ENCODE measurements at regions not wholly inside any gene's neighbourhood (a gene's known extent, or its start where the extent isn't known, plus 50 kb on each side); places are given as distances from the start of the nearest gene placed in this dataset.

DNA sequence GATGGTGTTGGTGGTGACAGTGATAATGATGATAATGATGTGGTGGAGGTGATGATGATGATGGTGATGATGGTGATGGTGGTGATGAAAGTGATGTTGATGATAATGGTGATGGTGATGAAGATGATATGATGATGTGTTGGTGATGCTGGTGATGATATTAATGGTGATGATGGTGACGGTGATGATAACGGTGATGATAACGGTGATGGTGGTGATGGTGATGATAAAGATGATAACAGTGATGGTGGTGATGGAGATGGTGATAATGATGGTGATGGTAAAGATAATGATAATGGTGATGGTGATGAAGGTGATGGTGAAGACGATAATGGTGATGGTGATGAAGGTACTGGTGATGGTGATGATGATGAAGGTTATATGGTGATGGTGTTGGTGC is 76.6 kb downstream of the UNCX start:
- Histone ChIP-seq H3K9me2 (no peaks in the 10 kb centered on the region), H3K27ac (ENCODE audit: low read depth in 2 of 2, low read length in 1 of 2) (no peak overlapping the region), H3F3A (replicated peaks; ENCODE audit: insufficient read depth) (no peaks in the 10 kb centered on the region), H3K9ac (no peak overlapping the region), H3K36me3 (replicated peaks in 1 of 2; ENCODE audit: control insufficient read depth in 1 of 2, insufficient read depth in 2 of 2, low read length in 1 of 2) (no peaks in the 10 kb centered on the region), H3K9me3 (no peaks in the 10 kb centered on the region), H2AFZ (ENCODE audit: low read depth) (no peak overlapping the region), H4K20me1 (ENCODE audit: insufficient read depth) (no peaks in the 10 kb centered on the region), H3K4me2 (no peak overlapping the region), H3K79me2 (ENCODE audit: insufficient read depth) (no peaks in the 10 kb centered on the region), H3K4me3 (ENCODE audit: low read depth in 2 of 2, low read length in 1 of 2) (no peak overlapping the region), H3K4me1 (ENCODE audit: control insufficient read depth in 1 of 2, insufficient read depth in 2 of 2, low read depth in 1 of 2, low read length in 1 of 2) (no peaks in the 10 kb centered on the region), H3K27me3 (ENCODE audit: insufficient read depth) (peaks cover 69% of the 10 kb centered on the region)
- TF ChIP-seq GATA2 (CRISPR knock-in tag; IDR thresholded peaks at IDR 0.05): no peak
- no peak for TF ChIP-seq FOXM1 (IDR thresholded peaks at IDR 0.05; ENCODE audit: low read depth)
- no peak for TF ChIP-seq IRF3 (IDR thresholded peaks at IDR 0.05; ENCODE audit: low read depth, low read length)
- no peak for TF ChIP-seq FOSL2 (IDR thresholded peaks at IDR 0.05; ENCODE audit: borderline replicate concordance, low read depth)
- TF ChIP-seq YY1 (IDR thresholded peaks at IDR 0.05; ENCODE audit: low read depth): no peak
- TF ChIP-seq USF1 (IDR thresholded peaks at IDR 0.05; ENCODE audit: borderline replicate concordance, low read depth): no peak
- TF ChIP-seq SMC3 (IDR thresholded peaks at IDR 0.05; ENCODE audit: low read depth, low read length): no peak
- TF ChIP-seq ELF1 (IDR thresholded peaks at IDR 0.05): no peak
- no peak for TF ChIP-seq MXI1 (IDR thresholded peaks at IDR 0.05; ENCODE audit: low read depth, low read length)
- TF ChIP-seq TCF12 (IDR thresholded peaks at IDR 0.05): no peak
- TF ChIP-seq RCOR1 (IDR thresholded peaks at IDR 0.05; ENCODE audit: low read length): no peak
- CTCF ChIA-PET: interaction anchor here (0.9 kb wide), 1 partner anchor 16 kb away, joined by 4 read pairs; no protein-coding TSS in a partner anchor
- POLR2A ChIA-PET: no interaction called here
- WGBS (ENCODE audit: low lambda C conversion rate): 57% methylated on average over 4 of the region's 4 CpGs
- no peak for DNase-seq

- POLR2A ChIA-PET: no interaction called here
These were observed 77.3 kb downstream of the UNCX start for GRCh38 chr7:1309996-1310395.

More at GRCh38 chr7:1309996-1310395, 77.3 kb downstream of the UNCX start:
- DNase-seq: no peak
- Histone ChIP-seq H3K9me3 (no peaks in the 10 kb centered on the region), H4K20me1 (ENCODE audit: insufficient read depth) (no peaks in the 10 kb centered on the region), H3K27ac (ENCODE audit: low read depth in 2 of 2, low read length in 1 of 2) (no peak overlapping the region), H2AFZ (ENCODE audit: low read depth) (no peak overlapping the region), H3K79me2 (ENCODE audit: insufficient read depth) (no peaks in the 10 kb centered on the region), H3K4me2 (no peak overlapping the region), H3K4me3 (ENCODE audit: low read depth in 2 of 2, low read length in 1 of 2) (no peak overlapping the region), H3K9ac (no peak overlapping the region), H3K4me1 (ENCODE audit: control insufficient read depth in 1 of 2, insufficient read depth in 2 of 2, low read depth in 1 of 2, low read length in 1 of 2) (no peaks in the 10 kb centered on the region), H3K9me2 (no peaks in the 10 kb centered on the region), H3F3A (replicated peaks; ENCODE audit: insufficient read depth) (no peaks in the 10 kb centered on the region), H3K27me3 (ENCODE audit: insufficient read depth) (peaks cover 69% of the 10 kb centered on the region), H3K36me3 (replicated peaks in 1 of 2; ENCODE audit: control insufficient read depth in 1 of 2, insufficient read depth in 2 of 2, low read length in 1 of 2) (no peaks in the 10 kb centered on the region)
- WGBS (ENCODE audit: low lambda C conversion rate): 19% methylated on average over 6 of the region's 7 CpGs
- CTCF ChIA-PET: no interaction called here
- TF ChIP-seq FOXM1 (IDR thresholded peaks at IDR 0.05; ENCODE audit: low read depth): no peak
- TF ChIP-seq NFIC (IDR thresholded peaks at IDR 0.05; ENCODE audit: borderline replicate concordance): no peak
- no peak for TF ChIP-seq USF1 (IDR thresholded peaks at IDR 0.05; ENCODE audit: borderline replicate concordance, low read depth)
- no peak for TF ChIP-seq YY1 (IDR thresholded peaks at IDR 0.05; ENCODE audit: low read depth)
- no peak for TF ChIP-seq TAF1 (IDR thresholded peaks at IDR 0.05; ENCODE audit: borderline replicate concordance, low read depth, low read length)
- no peak for TF ChIP-seq RAD21 (IDR thresholded peaks at IDR 0.05; ENCODE audit: low read length)
- TF ChIP-seq GABPA (IDR thresholded peaks at IDR 0.05; ENCODE audit: low read depth): no peak
- no peak for TF ChIP-seq MXI1 (IDR thresholded peaks at IDR 0.05; ENCODE audit: low read depth, low read length)
- no peak for TF ChIP-seq USF2 (IDR thresholded peaks at IDR 0.05; ENCODE audit: borderline replicate concordance, low read depth, low read length)
